GM18870 (cell line): ENCODE measurements at regions not wholly inside any gene's neighbourhood (a gene's known extent, or its start where the extent isn't known, plus 50 kb on each side); places are given as distances from the start of the nearest gene placed in this dataset.

ENCODE experiments used
- ATAC-seq: cut with Tn5 transposase; IDR thresholded peaks from one replicate; pipeline ENCODE4 v1.9.1; 2021; ENCODE audit warnings: moderate library complexity; ENCODE audit not compliant: unreplicated experiment

- ATAC-seq: no peak
These were observed 274.5 kb downstream of the PRR16 start for GRCh38 chr5:120738568-120738967.

DNA sequence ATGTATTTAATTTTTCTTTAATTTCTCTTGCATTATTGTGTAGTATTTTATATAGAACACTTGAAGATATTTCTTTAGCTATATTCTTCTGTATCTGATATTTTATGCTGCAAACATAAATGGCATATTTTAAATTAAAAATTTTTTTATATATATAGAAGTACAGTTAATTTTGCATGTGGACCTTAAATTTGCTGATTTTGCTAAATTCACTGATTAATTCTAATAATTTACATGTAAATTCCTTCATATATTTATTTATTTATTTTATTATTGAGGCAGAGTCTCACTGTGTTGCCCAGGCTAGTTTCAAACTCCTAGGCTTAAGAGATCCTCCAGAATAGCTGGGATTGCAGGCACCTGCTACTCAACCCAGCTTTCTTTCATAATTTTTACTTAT is 276.9 kb downstream of the PRR16 start:
- no peak for ATAC-seq

DNA sequence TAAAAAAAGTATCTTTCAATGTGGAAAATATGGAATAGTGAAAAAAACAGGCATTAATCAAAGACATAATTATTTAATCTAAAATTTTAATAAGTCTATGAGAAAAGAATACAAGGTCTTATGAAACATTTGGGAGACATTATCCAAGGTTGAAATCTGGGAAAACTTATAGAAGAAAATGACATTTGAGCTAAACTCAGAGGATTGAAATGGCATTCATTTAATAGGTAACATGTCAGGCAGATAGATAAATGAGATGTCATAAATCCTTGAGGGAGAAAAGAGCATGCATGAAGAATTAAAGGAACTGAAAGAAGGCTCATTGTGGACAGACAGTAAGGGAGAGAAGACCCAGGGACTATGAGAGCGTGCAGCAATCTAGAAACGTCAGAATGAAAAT is 284.4 kb downstream of the PRR16 start:
- no peak for ATAC-seq

DNA sequence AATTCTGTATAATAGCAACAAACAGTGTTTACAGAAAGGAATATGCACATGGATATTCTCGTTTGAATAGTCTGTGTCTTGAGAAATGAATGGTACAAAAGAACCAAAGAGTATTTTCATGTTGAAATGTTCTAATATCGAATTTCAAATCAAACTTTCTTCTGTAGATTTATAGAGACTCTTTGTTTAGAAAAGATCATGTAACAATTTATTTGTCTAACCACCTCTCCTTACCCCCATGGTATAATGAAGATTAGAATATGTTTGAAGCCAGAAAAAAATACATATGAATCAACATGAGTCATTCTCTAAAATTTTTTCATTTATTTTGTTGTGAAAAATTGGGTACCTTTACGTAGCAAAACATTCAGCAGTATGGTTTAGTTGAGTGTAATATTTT is 285.6 kb downstream of the PRR16 start:
- no peak for ATAC-seq

- no peak for ATAC-seq
These were observed 295.5 kb downstream of the PRR16 start for GRCh38 chr5:120759587-120759986.

- no peak for ATAC-seq
These were observed 297.9 kb downstream of the PRR16 start for GRCh38 chr5:120761986-120762385.

- no peak for ATAC-seq
These were observed 301.1 kb downstream of the PRR16 start for GRCh38 chr5:120765189-120765588.

DNA sequence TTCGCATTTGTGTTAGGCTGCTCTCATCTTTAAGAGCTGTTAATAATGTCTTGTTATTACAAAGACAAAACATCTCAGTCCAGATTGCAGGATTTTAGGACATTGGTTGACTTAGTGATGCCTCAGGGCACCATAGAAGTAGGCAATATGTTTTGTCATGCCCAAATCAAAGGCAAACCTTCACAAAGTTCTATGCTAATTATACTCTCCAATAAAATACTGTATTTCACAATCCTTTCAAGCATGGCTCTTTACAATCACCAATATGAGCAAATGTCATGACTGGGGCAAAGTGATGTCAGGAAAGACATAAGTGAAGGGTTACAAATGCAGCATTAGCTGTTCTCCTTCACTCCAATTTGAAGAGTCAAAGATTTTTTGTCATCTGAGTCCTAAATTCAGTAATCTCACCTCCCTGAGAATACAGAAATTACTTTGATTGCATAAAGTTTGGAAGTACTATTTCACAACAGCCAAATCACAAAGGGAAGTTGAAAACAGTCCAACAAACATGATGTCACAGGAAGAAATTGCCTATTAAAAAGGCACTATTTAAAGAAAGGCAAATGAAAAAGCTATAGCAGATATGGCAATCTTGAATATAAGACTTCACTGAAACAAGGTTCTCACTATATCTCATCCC is 303.2 kb downstream of the PRR16 start:
- no peak for ATAC-seq

GRCh38 chr5:120769312-120769872 is 305.3 kb downstream of the PRR16 start:
- no peak for ATAC-seq

DNA sequence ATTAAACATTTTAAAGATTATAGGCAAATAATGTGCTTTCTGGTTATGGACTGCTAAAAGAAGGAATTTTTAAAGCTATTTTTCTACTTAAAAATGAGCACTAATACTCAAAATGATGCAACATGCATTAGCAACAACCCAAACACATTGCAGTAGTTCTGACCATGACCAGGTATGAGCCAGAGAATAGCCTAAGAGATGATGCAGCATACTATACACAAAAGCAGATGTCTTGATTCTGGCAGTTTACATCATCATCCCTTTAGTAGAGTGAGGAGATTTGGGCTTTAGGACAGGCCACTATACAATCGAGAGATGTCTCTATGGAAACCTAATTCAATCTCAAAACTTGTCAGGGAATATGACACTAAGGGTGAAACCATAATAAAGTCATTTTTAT is 307.1 kb downstream of the PRR16 start:
- no peak for ATAC-seq

DNA sequence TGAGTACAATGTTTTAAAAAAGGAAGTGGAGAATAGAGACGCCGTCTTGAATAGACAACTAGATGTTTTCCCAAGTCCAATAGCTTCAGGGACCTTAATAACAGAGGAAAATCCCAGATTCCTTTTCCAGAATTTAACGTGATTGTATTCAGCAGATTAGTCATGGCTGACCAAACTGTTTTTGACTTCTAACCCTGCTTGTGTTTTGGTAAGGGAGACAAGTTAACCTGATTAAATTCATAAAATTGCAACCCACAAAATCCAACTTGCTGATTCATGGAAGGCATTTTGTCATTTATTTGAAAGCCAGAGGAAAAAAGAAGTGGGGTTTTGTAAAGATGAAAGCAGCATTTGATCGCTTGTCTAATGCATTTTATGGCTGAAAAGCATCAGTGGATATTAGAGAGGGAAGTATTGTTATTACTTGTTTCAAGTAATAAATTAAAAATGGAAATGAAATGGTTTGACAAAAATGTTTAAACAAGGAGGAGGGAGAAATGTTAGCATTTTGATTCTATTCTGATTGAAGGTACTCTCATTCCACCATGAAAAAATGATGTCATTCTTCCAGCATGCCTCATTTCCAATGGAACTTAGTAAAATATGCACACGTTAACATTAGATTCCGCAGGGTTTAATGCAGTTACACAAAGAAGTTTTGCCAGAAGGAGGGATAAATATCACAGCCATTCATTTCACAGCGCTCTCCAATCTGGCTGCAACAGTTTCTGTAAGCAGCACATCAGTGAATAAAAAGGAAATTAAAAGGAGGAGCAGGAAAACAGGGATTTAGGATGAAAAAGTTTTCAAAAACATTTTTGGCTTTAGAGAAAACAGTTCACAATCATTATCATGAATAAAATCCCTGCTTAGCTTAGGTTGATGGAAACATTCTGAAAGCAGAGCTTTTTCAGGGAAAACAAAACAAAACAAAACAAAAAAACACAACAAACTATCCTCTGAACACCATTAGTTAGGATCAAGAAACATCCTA is 314.7 kb downstream of the PRR16 start:
- ATAC-seq: no peak

DNA sequence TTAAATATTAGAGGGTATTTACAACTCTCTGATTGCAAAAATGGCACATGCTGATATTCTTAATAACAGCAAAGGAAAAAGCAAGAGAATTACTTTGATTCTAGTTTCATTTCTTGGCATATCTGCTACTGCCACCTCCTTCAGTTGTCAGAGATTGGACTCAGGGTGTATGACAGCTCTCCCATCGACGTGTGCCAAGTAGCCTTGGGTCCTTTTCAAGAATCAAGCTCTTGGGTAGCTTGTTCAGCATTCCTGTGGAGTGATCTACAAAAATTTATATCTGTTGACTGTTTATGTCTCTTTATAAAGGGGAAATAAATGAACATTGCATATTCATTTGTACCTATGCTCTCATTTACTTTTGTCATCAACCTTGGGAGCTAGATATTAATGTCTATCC is 315.6 kb downstream of the PRR16 start:
- no peak for ATAC-seq

DNA sequence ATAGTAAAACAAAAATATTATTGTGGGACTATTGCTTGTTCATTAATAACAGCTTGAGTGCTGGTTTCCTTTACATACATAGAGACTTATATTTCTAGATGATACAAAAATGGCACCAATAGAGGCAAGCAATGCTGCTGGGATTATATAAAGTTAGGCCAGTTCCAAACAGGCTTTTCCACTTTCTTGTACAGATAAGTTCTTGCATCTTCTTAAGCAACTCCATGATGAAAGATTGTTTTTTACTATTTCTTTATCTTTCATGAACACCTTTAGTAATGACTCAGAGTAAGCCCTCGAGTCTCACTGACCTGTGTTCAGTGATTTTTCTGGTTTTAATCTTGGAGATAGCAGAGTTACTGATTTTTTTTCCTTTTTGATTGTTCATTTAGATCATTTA is 324.4 kb downstream of the PRR16 start:
- ATAC-seq: no peak

DNA sequence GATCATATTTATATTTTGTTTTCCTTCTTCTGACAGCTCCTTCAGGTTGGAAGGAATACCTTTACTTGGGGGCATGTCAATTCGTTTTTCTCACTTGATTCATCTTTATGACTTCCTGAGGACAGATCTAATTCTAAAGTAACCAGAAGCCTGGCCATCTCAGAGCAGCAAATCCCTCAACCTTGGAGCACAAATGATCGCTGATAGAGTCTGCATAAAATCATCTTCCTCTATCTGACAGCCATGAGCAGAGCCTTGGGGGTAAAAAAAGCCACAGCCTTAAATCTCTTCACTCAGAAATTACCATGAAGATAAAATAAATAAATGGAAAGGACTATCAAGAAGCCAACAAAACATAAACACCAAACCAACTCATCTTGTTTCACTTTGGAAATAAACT is 325.8 kb downstream of the PRR16 start:
- no peak for ATAC-seq

DNA sequence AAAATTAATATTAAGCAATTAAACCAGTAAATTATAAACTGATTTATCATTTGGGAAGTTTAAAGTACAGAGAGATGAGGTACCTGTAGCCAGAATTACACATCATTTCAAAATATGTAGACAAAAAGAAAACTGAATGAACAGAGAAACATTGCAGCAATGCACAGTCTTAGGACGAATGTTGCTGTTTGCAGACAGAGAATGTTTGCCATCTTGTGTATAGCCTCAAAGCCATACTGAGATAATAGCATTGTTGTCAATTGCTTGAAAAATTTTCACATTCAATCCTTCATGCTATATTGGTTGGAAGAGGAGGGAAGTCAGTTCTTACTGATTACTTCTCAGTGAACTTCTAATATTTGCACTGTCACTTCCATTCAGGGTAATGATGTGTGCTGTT is 326.2 kb downstream of the PRR16 start:
- ATAC-seq: no peak

DNA sequence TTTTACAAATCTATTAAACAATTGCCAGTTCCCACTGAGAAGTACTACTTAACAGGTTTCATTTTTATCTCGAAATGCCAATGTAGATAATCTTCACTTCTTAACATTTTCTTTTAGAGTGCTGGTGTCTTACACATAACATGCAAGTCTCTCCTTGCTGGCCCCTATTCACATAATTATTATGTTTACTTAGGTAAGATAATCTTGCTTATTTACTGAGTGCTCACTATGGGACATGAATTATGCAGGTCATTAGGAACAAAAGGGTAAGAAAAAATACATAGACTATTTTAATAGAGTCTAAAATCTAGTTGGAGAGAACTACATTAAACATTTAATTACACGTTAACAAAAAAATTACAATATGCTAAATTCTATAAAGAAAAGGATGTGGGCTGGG is 328.4 kb downstream of the PRR16 start:
- ATAC-seq: no peak

- no peak for ATAC-seq
These were observed 330.0 kb downstream of the PRR16 start for GRCh38 chr5:120794121-120794520.

DNA sequence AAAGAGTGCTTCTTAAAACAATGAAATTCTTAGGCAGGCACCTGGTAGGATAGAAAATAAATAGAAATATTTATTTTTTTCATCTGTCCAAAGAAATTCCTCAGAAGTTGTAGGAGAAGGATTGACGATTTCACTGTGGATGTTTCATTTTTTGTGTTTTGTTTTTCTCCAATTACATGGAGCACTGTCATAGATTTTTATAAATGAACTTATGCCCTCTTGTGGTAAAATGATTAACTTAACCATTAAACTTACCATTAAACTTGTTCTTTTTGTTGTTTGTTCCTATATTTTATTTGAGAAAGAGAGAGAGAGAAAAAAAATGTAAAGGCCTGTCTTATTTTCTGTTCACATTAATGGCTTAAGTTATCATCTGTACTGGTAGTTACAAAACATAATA is 339.2 kb downstream of the PRR16 start:
- ATAC-seq: no peak

GRCh38 chr5:120805131-120805530 is 341.0 kb downstream of the PRR16 start:
- no peak for ATAC-seq

DNA sequence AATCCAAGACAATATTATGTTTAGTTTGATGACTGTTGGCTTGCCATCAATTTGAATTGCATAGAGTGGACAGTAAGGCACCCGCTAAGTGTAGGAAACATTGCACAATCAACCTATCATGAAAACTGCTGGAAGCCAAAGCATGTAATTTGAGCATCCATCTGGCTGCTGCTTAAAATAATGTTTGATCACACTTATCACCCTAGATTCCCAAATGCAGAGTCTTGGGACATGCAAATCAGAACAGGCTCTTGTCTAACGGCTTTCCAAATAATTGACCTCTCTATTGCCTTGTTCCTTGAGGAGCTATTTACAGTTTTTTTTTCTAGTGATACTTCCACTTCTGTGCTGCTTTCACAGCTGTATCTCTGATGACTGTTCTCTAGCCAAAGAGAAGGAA is 342.1 kb downstream of the PRR16 start:
- ATAC-seq: no peak

GRCh38 chr5:120808135-120808534 is 344.0 kb downstream of the PRR16 start:
- ATAC-seq: no peak

- no peak for ATAC-seq
These were observed 344.5 kb downstream of the PRR16 start for GRCh38 chr5:120808606-120809005.
